KMS-11 (cell line): ENCODE measurements at regions not wholly inside any gene's neighbourhood (a gene's known extent, or its start where the extent isn't known, plus 50 kb on each side); places are given as distances from the start of the nearest gene placed in this dataset.

Source experiments
- H2AFZ ChIP-seq: fragments of 200-600 bp; sonication (generic); 2 replicates; pipeline ENCODE4 v1.6.1; 2016; ENCODE audit warnings: antibody characterized with exemption, mixed run types, low read depth
- H3K27ac ChIP-seq: fragments of 200-600 bp; sonication (generic); 2 replicates; pipeline ENCODE4 v1.6.1; 2016; ENCODE audit warnings: mild to moderate bottlenecking, mixed run types
- H3K27me3 ChIP-seq: fragments of 200-600 bp; sonication (generic); 2 replicates; pipeline ENCODE4 v1.6.1; 2017; ENCODE audit warnings: mild to moderate bottlenecking, low read depth, mixed run types, moderate library complexity; ENCODE audit not compliant: insufficient read depth
- H3K36me3 ChIP-seq: fragments of 200-600 bp; sonication (generic); 2 replicates; pipeline ENCODE4 v1.6.1; 2017; ENCODE audit warnings: mild to moderate bottlenecking, mixed run types; ENCODE audit not compliant: insufficient read depth
- H3K4me1 ChIP-seq: fragments of 200-600 bp; sonication (generic); 2 replicates; pipeline ENCODE4 v1.6.1; 2016; ENCODE audit warnings: mild to moderate bottlenecking, low read depth, mixed run types; ENCODE audit not compliant: poor library complexity, severe bottlenecking
- H3K4me2 ChIP-seq: fragments of 200-600 bp; sonication (generic); 2 replicates; pipeline ENCODE4 v1.7.0; 2016; ENCODE audit warnings: mild to moderate bottlenecking, mixed run types
- H3K4me3 ChIP-seq: fragments of 200-600 bp; sonication (generic); IDR thresholded peaks from 2 replicates; pipeline ENCODE4 v1.6.1; 2017; ENCODE audit warnings: low read depth, low read length, mixed read lengths; ENCODE audit not compliant: insufficient read depth
- H3K79me2 ChIP-seq: fragments of 200-600 bp; sonication (generic); 2 replicates; pipeline ENCODE4 v1.6.1; 2016; ENCODE audit warnings: low read depth, mixed run types; ENCODE audit not compliant: insufficient read depth
- H3K9ac ChIP-seq: fragments of 200-600 bp; sonication (generic); 2 replicates; pipeline ENCODE4 v1.6.1; 2016; ENCODE audit warnings: mild to moderate bottlenecking, mixed run types
- H4K20me1 ChIP-seq: fragments of 200-600 bp; sonication (generic); 2 replicates; pipeline ENCODE4 v1.6.1; 2016; ENCODE audit warnings: mild to moderate bottlenecking, mixed run types; ENCODE audit not compliant: insufficient read depth
- CTCF ChIP-seq: fragments of 200-600 bp; sonication (generic); conservative IDR thresholded peaks from 2 replicates; pipeline ENCODE4 v1.6.1; 2017; ENCODE audit warnings: low read depth, mild to moderate bottlenecking, antibody characterized with exemption, low read length, moderate library complexity, mixed read lengths

- Histone ChIP-seq H3K27me3 (no peaks in the 10 kb centered on the region), H3K36me3 (no peaks in the 10 kb centered on the region), H3K4me2 (no peak overlapping the region), H2AFZ (no peak overlapping the region), H3K4me1 (no peaks in the 10 kb centered on the region), H3K9ac (no peak overlapping the region), H3K4me3 (no peak overlapping the region), H3K79me2 (no peaks in the 10 kb centered on the region), H4K20me1 (no peaks in the 10 kb centered on the region), H3K27ac (no peak overlapping the region)
- no peak for TF ChIP-seq CTCF
These were observed 256.7 kb downstream of the DCDC2C start for GRCh38 chr2:3960106-3960505.

- TF ChIP-seq CTCF, result no peak
- Histone ChIP-seq H3K27me3 (no peaks in the 10 kb centered on the region), H4K20me1 (no peaks in the 10 kb centered on the region), H3K27ac (no peak overlapping the region), H3K4me2 (no peak overlapping the region), H3K9ac (no peak overlapping the region), H3K36me3 (no peaks in the 10 kb centered on the region), H3K4me3 (no peak overlapping the region), H3K4me1 (no peaks in the 10 kb centered on the region), H3K79me2 (no peaks in the 10 kb centered on the region), H2AFZ (no peak overlapping the region)
These were observed 259.3 kb downstream of the DCDC2C start for GRCh38 chr2:3962719-3963118.

GRCh38 chr2:3965211-3965610, 261.8 kb downstream of the DCDC2C start:
- Histone ChIP-seq H3K79me2 (no peaks in the 10 kb centered on the region), H3K4me1 (no peaks in the 10 kb centered on the region), H3K36me3 (no peaks in the 10 kb centered on the region), H3K9ac (no peak overlapping the region), H4K20me1 (no peaks in the 10 kb centered on the region), H3K27me3 (no peaks in the 10 kb centered on the region), H2AFZ (no peak overlapping the region), H3K27ac (no peak overlapping the region), H3K4me2 (no peak overlapping the region), H3K4me3 (no peak overlapping the region)
- no peak for TF ChIP-seq CTCF

- Histone ChIP-seq H3K27me3 (no peaks in the 10 kb centered on the region), H3K4me1 (no peaks in the 10 kb centered on the region), H4K20me1 (no peaks in the 10 kb centered on the region), H3K79me2 (no peaks in the 10 kb centered on the region), H3K36me3 (no peaks in the 10 kb centered on the region), H3K4me3 (no peak overlapping the region), H2AFZ (no peak overlapping the region), H3K27ac (no peak overlapping the region), H3K9ac (no peak overlapping the region), H3K4me2 (no peak overlapping the region)
- TF ChIP-seq CTCF, result no peak
These were observed 262.6 kb downstream of the DCDC2C start for GRCh38 chr2:3965953-3966352.

GRCh38 chr2:3966470-3966869, 263.1 kb downstream of the DCDC2C start:
- H4K20me1 ChIP-seq, result no peaks in the 10 kb centered on the region
- H3K4me1 ChIP-seq, result no peaks in the 10 kb centered on the region
- H3K4me2 ChIP-seq, result no peak overlapping the region
- no peaks in the 10 kb centered on the region for H3K79me2 ChIP-seq
- no peak overlapping the region for H2AFZ ChIP-seq
- H3K4me3 ChIP-seq, result no peak overlapping the region
- no peak overlapping the region for H3K27ac ChIP-seq
- H3K9ac ChIP-seq, result no peak overlapping the region
- no peak for TF ChIP-seq CTCF
- no peaks in the 10 kb centered on the region for H3K36me3 ChIP-seq
- no peaks in the 10 kb centered on the region for H3K27me3 ChIP-seq
